DMS53 (cell line): ENCODE measurements at regions not wholly inside any gene's neighbourhood (a gene's known extent, or its start where the extent isn't known, plus 50 kb on each side); places are given as distances from the start of the nearest gene placed in this dataset.

Source experiments
- DNase-seq: peaks from one replicate; lab custom pipeline; 2025; lab: John Stamatoyannopoulos, UW

DNA sequence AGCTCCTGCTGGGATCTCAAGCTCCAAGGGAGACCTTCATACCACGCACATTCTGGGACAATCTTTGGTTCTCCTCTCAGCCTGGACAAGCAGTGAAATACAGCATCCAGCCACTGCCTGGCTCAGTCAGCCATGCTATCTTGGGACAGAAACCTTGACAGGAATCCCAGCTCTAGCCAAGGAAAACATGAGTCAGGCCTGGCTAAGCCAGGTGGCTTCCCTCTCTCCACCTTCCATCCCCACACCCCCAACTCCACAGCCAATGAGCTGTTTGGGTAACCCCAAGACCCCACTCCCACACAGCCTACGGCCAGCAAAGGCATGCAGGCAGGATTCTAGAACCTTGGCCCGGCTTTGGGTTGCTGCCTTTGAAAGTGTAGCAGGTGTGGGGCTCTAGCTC is 64.9 kb downstream of the MCFD2 start:
- no peak for DNase-seq

- peak; percentile 26 for DNase-seq
Measured at GRCh38 chr2:46849721-46850556, 65.7 kb downstream of the MCFD2 start.

- DNase-seq = no peak
Measured at GRCh38 chr2:46849046-46849715, 66.4 kb downstream of the MCFD2 start.

- DNase-seq = no peak
Measured at GRCh38 chr2:46848447-46848846, 67.2 kb downstream of the MCFD2 start.

DNA sequence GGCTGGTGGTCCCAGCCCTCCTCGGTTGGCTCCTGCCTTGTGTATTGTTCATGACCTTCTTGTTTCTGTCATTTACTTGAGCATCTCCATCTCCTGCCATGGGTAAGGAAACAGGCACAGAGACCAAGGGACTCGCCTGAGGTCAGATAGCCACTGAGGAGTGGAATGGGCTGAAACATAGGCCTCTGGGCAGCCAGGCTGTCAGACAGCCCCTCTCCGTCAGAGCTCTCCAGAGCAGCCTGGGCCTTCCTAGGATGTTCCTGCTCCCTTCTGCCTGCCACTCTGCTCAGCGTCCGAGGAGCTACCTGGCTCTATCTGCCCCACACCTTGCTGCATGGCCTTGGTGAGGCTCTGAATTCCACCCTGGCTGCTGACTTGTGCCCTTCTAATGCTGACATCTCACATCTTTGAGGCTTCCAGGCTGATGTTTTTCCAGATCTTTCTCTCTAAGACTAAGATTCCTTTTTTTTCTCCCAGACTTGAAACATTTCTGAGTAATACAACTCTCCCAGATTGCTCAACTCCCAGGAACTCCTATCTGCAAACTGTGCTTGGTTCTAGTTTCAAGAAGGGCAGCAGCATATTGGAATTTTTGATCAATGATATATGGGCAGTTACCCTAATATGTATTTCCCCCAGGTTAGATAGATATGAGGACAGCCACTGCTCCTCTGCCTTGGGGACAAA is 67.7 kb downstream of the MCFD2 start:
- DNase-seq = no peak

DNA sequence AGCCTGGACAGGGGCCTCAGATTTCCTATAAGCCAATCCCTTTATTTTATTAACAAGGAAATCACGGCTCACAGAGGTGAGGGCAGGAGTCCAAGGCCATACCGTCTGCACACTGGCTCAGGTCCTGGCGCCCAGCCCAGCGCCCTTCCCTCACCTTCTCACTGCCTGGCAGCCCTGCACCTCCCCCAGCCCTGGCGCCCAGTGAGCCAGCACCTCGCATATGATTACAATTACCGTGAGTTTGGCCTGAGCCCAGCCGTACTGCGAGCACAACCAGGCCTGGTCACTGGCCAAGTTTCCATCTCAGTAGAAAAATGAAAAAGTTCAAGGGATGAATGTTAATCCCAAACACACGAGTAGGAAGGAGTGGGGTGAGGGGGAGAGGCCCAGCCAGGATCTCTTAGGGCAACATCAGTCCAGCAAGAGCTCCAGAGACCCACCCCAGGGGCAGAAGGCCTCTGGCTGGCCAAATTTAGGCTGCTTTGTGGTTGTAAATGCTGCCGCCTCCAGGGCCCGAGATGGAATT is 68.4 kb downstream of the MCFD2 start:
- peak; percentile 67 for DNase-seq

DNA sequence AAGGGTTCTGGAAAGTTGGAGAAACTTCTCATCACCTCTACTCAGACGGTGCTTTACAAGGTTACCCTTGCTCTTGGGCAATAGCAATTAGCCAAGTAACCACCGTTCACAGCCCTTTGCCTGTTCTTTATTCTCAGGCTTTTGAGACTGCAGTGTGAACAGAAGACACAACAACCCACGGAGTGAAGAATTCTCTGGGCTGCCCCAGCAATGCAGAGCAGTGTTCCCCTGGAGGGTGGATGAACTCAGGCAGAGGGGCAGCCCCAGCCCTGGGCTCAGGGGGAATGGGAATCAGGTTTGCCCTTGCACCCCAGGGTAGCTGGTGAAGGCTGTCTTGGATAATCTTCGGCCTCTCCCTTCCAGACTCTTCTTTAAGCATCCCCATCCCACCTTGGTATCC is 69.1 kb downstream of the MCFD2 start:
- no peak for DNase-seq

- no peak for DNase-seq
Measured at GRCh38 chr2:46845542-46846486, 69.8 kb downstream of the MCFD2 start.

DNA sequence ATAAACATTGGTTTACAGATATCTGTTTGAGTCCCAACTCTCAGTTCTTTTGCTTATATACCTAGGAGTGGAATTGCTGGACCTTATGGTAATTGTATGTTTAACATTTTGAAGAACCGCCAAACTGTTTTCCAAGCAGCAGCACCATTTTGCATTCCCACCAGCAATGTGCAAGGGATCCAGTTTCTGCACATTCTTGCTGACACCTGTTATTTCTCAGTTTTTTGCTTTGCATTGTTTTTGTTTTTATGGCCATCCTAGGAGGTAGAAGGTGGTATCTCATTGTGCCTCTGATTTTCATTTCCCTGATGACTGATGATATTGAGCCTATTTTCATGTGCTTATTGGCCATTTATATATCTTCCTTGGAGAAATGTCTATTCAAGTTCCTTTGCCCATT is 71.2 kb downstream of the MCFD2 start:
- DNase-seq = no peak

DNA sequence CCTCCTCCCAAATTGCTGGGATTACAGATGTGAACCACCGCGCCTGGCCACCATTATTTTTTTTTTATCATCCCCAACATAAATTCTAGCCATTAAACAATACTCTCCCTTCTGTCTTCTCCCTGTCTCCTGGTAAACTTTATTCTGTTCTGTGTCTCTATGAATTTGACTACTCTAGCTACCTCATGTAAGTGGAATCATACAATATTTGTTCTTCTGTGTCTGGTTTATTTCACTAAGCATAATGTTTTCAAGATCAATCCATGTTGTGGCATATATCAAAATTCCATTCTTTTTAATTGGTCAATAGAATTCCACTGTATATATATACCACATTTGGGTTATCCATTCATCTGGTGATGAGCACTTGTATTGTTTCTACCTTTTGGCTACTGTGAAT is 71.6 kb downstream of the MCFD2 start:
- no peak for DNase-seq

DNA sequence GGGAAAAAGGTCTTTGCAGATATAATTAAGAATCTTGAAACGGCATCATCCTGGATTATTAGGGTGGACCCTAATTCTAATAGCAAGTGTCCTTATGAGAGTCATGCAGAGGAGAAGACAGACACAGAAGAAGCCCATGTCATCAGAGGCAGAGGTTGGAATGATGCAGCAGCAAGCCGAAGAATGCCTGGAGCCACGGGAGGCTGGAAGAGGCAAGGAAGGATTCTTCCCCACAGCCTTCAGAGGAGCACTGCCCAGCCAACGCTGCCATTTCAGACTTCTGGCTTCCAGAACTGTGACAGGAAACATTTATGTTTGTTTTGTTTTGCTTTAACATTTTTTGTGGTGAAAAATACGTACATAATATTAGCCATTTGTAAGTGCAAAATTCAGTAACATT is 72.3 kb downstream of the MCFD2 start:
- DNase-seq = no peak

- no peak for DNase-seq
Measured at GRCh38 chr2:46842876-46843275, 72.7 kb downstream of the MCFD2 start.

DNA sequence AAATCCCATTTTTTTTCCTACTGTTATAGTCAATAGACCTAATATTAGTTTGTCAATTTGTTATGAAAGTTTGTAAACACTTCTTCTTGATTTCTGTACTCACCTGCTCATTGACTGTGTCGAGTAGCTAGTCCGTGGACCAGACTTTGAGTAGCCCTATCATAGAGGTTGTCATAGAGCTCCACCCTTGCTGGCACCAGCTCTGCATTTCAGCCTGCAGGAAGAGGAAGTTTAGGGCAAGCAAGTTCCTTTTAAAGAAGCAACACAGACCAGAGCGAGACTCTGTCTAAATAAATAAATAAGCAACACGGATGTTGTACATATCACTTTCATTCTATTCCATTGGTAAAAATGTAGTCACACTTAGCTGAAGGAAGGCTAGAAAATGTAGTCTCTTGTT is 74.0 kb downstream of the MCFD2 start:
- DNase-seq = no peak

DNA sequence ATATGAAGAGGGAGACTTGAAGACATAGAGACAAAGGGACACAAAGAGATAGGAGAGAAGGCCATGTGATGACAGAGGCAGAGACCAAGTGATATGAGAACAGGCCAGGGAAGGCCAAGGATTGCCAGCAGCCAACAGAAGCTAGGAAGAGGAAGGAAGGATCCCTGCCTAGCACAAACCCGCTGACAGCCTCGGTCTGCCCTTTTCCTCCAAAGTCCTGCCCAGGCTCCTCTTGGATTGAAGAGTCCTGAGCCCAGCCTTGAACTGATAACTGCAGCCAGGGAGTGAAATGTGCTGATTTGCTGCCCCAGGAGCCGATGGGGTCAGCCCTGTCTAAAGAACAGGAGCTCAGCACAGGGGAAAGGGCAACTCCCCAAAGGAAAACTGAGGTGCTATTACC is 76.6 kb downstream of the MCFD2 start:
- DNase-seq = no peak

GRCh38 chr2:46837704-46838103 is 77.9 kb downstream of the MCFD2 start:
- DNase-seq = no peak

- DNase-seq = no peak
Measured at GRCh38 chr2:46837112-46837454, 78.5 kb downstream of the MCFD2 start.

GRCh38 chr2:46836295-46837111 is 79.1 kb downstream of the MCFD2 start:
- DNase-seq = no peak

- DNase-seq = no peak
Measured at GRCh38 chr2:46835520-46835919, 80.1 kb downstream of the MCFD2 start.

- no peak for DNase-seq
Measured at GRCh38 chr2:46832543-46832942, 83.1 kb downstream of the MCFD2 start.

- DNase-seq = no peak
Measured at GRCh38 chr2:46831869-46832265, 83.7 kb downstream of the MCFD2 start.
